ENCODE measurements at regions not wholly inside any gene's neighbourhood (a gene's known extent, or its start where the extent isn't known, plus 50 kb on each side); places are given as distances from the start of the nearest gene placed in this dataset.

DNA sequence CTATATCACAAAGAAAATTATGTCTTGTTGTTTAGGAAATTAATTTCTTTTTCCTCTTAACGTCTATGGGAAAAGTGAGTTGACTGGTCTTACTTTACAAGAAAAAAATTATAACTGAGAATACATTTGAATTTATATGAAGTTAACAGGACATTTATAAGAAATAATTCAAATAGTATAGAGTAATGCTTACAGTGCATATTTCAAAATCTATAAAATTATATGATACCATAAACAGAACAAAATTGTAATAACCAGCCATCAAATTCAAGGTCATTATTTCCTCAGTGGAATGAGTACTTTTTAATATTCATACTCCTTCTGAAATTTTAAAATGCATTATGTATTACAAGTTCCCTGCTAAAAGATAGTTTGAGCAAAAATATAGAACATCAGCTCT is 884.5 kb downstream of the TECRL start:
- DNase-seq (ENCODE audit: low spot score in 2 of 2, unreplicated experiment in 2 of 2), result no peak
- TF ChIP-seq, protein P1, sequence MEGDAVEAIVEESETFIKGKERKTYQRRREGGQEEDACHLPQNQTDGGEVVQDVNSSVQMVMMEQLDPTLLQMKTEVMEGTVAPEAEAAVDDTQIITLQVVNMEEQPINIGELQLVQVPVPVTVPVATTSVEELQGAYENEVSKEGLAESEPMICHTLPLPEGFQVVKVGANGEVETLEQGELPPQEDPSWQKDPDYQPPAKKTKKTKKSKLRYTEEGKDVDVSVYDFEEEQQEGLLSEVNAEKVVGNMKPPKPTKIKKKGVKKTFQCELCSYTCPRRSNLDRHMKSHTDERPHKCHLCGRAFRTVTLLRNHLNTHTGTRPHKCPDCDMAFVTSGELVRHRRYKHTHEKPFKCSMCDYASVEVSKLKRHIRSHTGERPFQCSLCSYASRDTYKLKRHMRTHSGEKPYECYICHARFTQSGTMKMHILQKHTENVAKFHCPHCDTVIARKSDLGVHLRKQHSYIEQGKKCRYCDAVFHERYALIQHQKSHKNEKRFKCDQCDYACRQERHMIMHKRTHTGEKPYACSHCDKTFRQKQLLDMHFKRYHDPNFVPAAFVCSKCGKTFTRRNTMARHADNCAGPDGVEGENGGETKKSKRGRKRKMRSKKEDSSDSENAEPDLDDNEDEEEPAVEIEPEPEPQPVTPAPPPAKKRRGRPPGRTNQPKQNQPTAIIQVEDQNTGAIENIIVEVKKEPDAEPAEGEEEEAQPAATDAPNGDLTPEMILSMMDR (IDR thresholded peaks at IDR 0.05; ENCODE audit: unreplicated experiment), result no peak
- Mint-ChIP-seq H3K27ac (no peak overlapping the region), H3K27me3 (ENCODE audit: low read depth) (no peaks in the 10 kb centered on the region), H3K9me3 (peaks cover 19% of the 10 kb centered on the region), H3K4me1 (peaks cover 2% of the 10 kb centered on the region), H3K4me3 (no peak overlapping the region), H3K36me3 (peaks cover 3% of the 10 kb centered on the region)

DNA sequence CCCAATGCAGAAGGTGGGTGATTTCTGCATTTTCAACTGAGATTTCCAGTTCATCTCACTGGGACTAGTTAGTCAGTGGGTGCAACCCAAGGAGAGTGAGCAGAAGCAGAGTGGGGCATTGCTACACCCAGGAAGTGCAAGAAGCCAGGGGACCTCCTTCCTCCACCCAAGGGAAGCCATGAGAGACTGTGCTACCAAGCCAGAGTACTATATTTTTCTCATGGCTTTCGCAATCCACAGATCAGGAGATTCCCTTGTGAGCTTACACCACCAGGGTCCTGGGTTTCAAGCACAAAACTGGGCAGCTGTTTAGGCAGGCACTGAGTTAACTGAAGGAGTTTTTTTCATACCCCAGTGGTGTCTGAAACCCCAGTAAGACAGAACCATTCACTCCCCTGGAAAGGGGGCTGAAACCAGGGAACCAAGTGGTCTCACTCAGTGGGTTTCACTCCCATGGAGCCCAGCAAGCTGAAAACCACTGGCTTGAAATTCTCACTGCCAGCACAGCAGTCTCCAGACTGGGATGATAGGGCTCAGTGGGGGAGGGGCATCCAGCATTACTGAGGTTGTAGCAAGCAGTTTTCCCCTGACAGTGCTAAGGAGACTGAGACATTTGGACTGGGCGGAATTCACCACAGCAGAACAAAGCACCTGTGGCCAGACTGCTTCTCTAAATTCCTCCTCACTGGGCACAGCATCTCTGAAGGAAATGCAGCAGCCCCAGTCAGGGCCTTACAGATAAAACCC is 903.4 kb downstream of the TECRL start:
- Mint-ChIP-seq H3K27me3 (ENCODE audit: low read depth) (no peaks in the 10 kb centered on the region), H3K4me3 (no peak overlapping the region), H3K27ac (no peak overlapping the region), H3K4me1 (no peaks in the 10 kb centered on the region), H3K36me3 (no peaks in the 10 kb centered on the region), H3K9me3 (peaks cover 23% of the 10 kb centered on the region)
- TF ChIP-seq, protein P1 (IDR thresholded peaks at IDR 0.05; ENCODE audit: unreplicated experiment), result no peak
- DNase-seq (ENCODE audit: low spot score in 2 of 2, unreplicated experiment in 2 of 2), result no peak

DNA sequence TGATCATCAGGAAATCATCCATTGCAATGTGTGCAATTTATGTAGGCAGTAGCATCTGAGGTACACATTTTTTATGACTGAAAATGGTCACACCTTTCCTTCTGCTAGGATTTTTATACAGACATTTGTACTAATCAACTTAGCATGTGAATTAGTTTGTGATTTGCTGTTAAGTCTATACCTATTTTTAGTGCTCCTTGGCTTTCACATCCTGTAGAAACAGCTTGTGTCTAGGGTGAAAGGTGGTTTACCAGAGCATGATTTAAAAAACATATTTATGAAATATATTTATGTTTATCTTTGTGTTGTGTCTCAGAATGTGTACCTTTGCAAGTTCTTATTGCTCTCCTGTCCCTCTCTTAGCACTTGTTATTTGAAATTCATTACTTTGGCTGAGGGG is 916.0 kb downstream of the TECRL start:
- Mint-ChIP-seq H3K27ac (no peak overlapping the region), H3K36me3 (no peaks in the 10 kb centered on the region), H3K9me3 (no peaks in the 10 kb centered on the region), H3K4me1 (no peaks in the 10 kb centered on the region), H3K4me3 (no peak overlapping the region), H3K27me3 (ENCODE audit: low read depth) (no peaks in the 10 kb centered on the region)
- TF ChIP-seq, protein P1 (IDR thresholded peaks at IDR 0.05; ENCODE audit: unreplicated experiment), result no peak
- DNase-seq (ENCODE audit: low spot score in 2 of 2, unreplicated experiment in 2 of 2), result no peak

DNA sequence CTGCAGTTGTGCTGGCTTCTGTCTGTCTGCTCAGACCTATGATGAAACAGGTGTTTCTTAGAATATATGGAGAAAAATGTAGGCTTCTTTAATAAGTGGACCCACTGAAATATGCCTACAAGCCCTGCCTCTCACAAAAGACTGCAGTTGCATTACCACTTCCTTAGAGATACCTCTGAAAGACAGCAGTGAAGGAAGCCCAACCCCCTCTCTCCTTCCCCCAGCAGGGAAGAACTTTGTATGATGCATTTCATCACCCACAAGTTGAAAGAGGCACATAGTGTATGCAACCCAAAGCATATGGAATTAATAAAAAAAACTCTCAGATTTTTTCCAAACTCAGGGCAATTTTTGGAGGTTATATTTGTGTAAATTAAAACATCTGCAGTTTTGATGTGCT is 916.7 kb downstream of the TECRL start:
- TF ChIP-seq, protein P1 (IDR thresholded peaks at IDR 0.05; ENCODE audit: unreplicated experiment), result no peak

DNA sequence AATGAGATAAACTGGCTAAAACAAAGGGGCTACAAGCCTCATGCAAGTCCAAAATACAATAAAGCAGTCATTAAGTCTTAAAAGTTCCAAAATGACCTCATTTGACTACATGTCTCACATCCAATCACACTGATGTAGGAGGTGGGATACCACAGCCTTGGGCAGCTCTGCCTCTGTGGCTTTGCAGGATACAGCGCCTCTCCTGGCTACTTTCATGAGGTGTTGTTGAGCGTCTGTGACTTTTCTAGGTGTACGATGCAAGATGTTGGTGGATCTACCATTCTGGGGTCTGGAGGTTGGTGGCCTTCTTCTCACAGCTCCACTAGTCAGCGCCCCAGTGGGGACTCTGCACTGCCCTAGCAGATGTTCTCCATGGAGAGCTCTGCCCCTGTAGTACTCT is 944.9 kb downstream of the TECRL start:
- no peak for DNase-seq (ENCODE audit: low spot score in 2 of 2, unreplicated experiment in 2 of 2)

More for the DNA sequence above, 916.7 kb downstream of the TECRL start:
- Mint-ChIP-seq H3K36me3 (no peaks in the 10 kb centered on the region), H3K4me3 (no peak overlapping the region), H3K27me3 (ENCODE audit: low read depth) (no peaks in the 10 kb centered on the region), H3K4me1 (no peaks in the 10 kb centered on the region), H3K27ac (no peak overlapping the region), H3K9me3 (no peaks in the 10 kb centered on the region)
- DNase-seq (ENCODE audit: low spot score in 2 of 2, unreplicated experiment in 2 of 2), result no peak

More for the DNA sequence above, 944.9 kb downstream of the TECRL start:
- no peaks in the 10 kb centered on the region for H3K4me1 Mint-ChIP-seq
- no peak overlapping the region for H3K27ac Mint-ChIP-seq
- peaks cover 5% of the 10 kb centered on the region for H3K9me3 Mint-ChIP-seq
- H3K36me3 Mint-ChIP-seq, result no peaks in the 10 kb centered on the region
- no peak overlapping the region for H3K4me3 Mint-ChIP-seq
- no peaks in the 10 kb centered on the region for H3K27me3 Mint-ChIP-seq (ENCODE audit: low read depth)
- TF ChIP-seq, protein P1 (IDR thresholded peaks at IDR 0.05; ENCODE audit: unreplicated experiment), result no peak

All from mesothelial cell of epicardium (in vitro differentiated cells).